ENCODE measurements at regions not wholly inside any gene's neighbourhood (a gene's known extent, or its start where the extent isn't known, plus 50 kb on each side); places are given as distances from the start of the nearest gene placed in this dataset.

DNA sequence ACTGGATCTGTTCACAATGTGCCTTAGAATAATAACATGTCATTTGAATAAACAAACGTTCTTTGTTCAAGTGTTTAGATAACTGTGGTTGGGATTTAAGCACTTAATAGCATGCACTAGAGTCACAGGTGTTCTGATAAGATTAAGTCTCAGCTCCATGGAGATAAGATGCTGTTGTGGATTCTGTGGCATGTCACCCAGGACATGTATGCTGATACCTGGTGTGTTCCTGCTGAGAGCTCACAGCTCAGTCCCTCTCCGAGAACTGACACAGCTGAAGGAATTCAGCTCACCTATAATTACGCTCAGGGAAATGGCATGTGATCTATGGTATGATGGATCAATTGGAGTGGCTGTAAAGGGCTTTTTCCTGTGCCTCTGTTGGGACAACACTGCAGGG is 75.4 kb upstream of the ST6GAL2 start:
- Histone ChIP-seq H3K27me3 (ENCODE audit: insufficient read depth, poor library complexity, severe bottlenecking) (no peaks in the 10 kb centered on the region), H3K27ac (replicated peaks) (no peak overlapping the region), H3K4me3 (replicated peaks; ENCODE audit: insufficient read depth, low read length) (no peak overlapping the region)
- DNase-seq (ENCODE audit: low read depth in 1 of 2, low spot score in 1 of 2), result no peak
- no peak for TF ChIP-seq POLR2AphosphoS5 (IDR thresholded peaks at IDR 0.05; ENCODE audit: low read depth)
- no peak for TF ChIP-seq GABPA (IDR thresholded peaks at IDR 0.05; ENCODE audit: low read depth)
- no peak for TF ChIP-seq SPI1 (IDR thresholded peaks at IDR 0.05; ENCODE audit: borderline replicate concordance, low read depth)
- TF ChIP-seq, protein P1, sequence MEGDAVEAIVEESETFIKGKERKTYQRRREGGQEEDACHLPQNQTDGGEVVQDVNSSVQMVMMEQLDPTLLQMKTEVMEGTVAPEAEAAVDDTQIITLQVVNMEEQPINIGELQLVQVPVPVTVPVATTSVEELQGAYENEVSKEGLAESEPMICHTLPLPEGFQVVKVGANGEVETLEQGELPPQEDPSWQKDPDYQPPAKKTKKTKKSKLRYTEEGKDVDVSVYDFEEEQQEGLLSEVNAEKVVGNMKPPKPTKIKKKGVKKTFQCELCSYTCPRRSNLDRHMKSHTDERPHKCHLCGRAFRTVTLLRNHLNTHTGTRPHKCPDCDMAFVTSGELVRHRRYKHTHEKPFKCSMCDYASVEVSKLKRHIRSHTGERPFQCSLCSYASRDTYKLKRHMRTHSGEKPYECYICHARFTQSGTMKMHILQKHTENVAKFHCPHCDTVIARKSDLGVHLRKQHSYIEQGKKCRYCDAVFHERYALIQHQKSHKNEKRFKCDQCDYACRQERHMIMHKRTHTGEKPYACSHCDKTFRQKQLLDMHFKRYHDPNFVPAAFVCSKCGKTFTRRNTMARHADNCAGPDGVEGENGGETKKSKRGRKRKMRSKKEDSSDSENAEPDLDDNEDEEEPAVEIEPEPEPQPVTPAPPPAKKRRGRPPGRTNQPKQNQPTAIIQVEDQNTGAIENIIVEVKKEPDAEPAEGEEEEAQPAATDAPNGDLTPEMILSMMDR (IDR thresholded peaks at IDR 0.05; ENCODE audit: insufficient read depth, low read length), result no peak
- TF ChIP-seq, protein P2, sequence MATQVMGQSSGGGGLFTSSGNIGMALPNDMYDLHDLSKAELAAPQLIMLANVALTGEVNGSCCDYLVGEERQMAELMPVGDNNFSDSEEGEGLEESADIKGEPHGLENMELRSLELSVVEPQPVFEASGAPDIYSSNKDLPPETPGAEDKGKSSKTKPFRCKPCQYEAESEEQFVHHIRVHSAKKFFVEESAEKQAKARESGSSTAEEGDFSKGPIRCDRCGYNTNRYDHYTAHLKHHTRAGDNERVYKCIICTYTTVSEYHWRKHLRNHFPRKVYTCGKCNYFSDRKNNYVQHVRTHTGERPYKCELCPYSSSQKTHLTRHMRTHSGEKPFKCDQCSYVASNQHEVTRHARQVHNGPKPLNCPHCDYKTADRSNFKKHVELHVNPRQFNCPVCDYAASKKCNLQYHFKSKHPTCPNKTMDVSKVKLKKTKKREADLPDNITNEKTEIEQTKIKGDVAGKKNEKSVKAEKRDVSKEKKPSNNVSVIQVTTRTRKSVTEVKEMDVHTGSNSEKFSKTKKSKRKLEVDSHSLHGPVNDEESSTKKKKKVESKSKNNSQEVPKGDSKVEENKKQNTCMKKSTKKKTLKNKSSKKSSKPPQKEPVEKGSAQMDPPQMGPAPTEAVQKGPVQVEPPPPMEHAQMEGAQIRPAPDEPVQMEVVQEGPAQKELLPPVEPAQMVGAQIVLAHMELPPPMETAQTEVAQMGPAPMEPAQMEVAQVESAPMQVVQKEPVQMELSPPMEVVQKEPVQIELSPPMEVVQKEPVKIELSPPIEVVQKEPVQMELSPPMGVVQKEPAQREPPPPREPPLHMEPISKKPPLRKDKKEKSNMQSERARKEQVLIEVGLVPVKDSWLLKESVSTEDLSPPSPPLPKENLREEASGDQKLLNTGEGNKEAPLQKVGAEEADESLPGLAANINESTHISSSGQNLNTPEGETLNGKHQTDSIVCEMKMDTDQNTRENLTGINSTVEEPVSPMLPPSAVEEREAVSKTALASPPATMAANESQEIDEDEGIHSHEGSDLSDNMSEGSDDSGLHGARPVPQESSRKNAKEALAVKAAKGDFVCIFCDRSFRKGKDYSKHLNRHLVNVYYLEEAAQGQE (IDR thresholded peaks at IDR 0.05; ENCODE audit: insufficient replicate concordance, low read depth), result no peak

DNA sequence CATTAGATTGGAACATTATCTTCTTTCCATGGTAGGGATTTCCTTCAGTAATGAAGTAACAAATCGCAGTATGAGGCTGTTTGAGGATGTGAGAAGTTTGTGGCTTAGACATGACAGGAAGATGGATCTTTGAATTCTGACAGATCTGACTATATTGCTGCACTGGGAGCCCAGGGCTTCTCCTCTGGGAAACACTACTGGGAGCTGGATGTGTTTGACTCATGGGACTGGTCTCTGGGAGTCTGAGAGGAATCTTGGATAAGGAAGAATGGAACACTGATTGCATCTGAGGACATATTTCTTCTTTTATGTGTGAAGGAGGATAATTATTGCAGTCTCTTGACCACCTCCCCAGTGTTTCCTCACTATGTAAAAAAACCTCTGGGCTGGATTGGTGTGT is 77.2 kb upstream of the ST6GAL2 start:
- Histone ChIP-seq H3K4me3 (replicated peaks; ENCODE audit: insufficient read depth, low read length) (no peak overlapping the region), H3K27ac (replicated peaks) (no peak overlapping the region), H3K27me3 (ENCODE audit: insufficient read depth, poor library complexity, severe bottlenecking) (no peaks in the 10 kb centered on the region)
- no peak for DNase-seq (ENCODE audit: low read depth in 1 of 2, low spot score in 1 of 2)
- TF ChIP-seq SPI1 (IDR thresholded peaks at IDR 0.05; ENCODE audit: borderline replicate concordance, low read depth) (no peak), GABPA (IDR thresholded peaks at IDR 0.05; ENCODE audit: low read depth) (no peak), POLR2AphosphoS5 (IDR thresholded peaks at IDR 0.05; ENCODE audit: low read depth) (no peak)
- TF ChIP-seq, protein P1 (IDR thresholded peaks at IDR 0.05; ENCODE audit: insufficient read depth, low read length), result no peak
- TF ChIP-seq, protein P2 (IDR thresholded peaks at IDR 0.05; ENCODE audit: insufficient replicate concordance, low read depth), result no peak

DNA sequence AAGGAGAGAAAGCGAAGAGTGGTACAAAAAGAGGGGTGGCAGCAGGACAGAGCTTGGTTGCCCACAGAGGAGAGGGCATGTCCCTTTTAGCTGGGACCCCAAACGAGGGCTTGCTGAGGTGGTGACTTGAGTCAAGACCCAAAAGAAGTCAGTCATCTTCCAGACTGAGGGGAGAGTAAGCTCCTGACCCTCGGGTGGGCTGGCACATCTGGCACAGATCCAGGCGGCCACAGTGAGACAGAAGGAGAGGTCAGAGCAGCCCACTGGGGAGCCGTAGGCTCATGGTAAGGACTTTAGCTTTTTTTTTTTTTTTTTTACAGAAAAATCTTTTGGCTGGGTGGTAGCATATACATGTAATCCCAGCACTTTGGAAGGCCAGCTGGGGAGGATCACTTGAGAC is 77.9 kb upstream of the ST6GAL2 start:
- DNase-seq (ENCODE audit: low read depth in 1 of 2, low spot score in 1 of 2), result no peak
- TF ChIP-seq GABPA (IDR thresholded peaks at IDR 0.05; ENCODE audit: low read depth) (no peak), SPI1 (IDR thresholded peaks at IDR 0.05; ENCODE audit: borderline replicate concordance, low read depth) (no peak), POLR2AphosphoS5 (IDR thresholded peaks at IDR 0.05; ENCODE audit: low read depth) (no peak)
- TF ChIP-seq, protein P2 (IDR thresholded peaks at IDR 0.05; ENCODE audit: insufficient replicate concordance, low read depth), result no peak
- Histone ChIP-seq H3K27me3 (ENCODE audit: insufficient read depth, poor library complexity, severe bottlenecking) (no peaks in the 10 kb centered on the region), H3K4me3 (replicated peaks; ENCODE audit: insufficient read depth, low read length) (no peak overlapping the region), H3K27ac (replicated peaks) (no peak overlapping the region)

Data from HL-60 (cell line).